HepG2 (cell line): ENCODE measurements at regions not wholly inside any gene's neighbourhood (a gene's known extent, or its start where the extent isn't known, plus 50 kb on each side); places are given as distances from the start of the nearest gene placed in this dataset.

ENCODE experiments used
- ATAC-seq: fragments of 200-7000 bp; cut with Tn5 transposase; 3 replicates; pipeline ENCODE4 v1.9.1; 2020; ENCODE audit warnings: mild to moderate bottlenecking, moderate library complexity
- BruUV-seq: library from RNA; stranded (reverse); fragments of 400-500 nt; replicated peaks from 2 replicates; lab custom pipeline; 2021; lab: Mats Ljungman, UMichigan
- CTCF ChIA-PET: fragments of 300-600 bp; formaldehyde crosslinking; extraction: SDS; loops from one replicate; lab custom pipeline; 2021; ENCODE audit warnings: low total read pairs, inconsistent platforms, low intra/inter-chr PET ratio; lab: Yijun Ruan, JAX
- POLR2A ChIA-PET: fragments of 350-600 bp; sonication (Branson Sonifier 250); formaldehyde crosslinking; loops from one replicate; lab custom pipeline; 2020; ENCODE audit warnings: antibody characterized with exemption, inconsistent platforms; lab: Yijun Ruan, JAX
- DNase-seq: peaks from one replicate; pipeline ENCODE4 v3.0.0-alpha.2; 2015; ENCODE audit warnings: low spot score
- FAIRE-seq: peaks from 3 replicates; lab custom pipeline; 2011; peaks lifted over from hg19 to GRCh38; lab: Jason Lieb, UNC
- H2AFZ ChIP-seq: one replicate; pipeline ENCODE4 v1.6.1; 2011; ENCODE audit warnings: low read length, inconsistent platforms
- H3K27ac ChIP-seq: fragments of 300-600 bp; 3 replicates; pipeline ENCODE4 v1.8.0; 2011; ENCODE audit warnings: mixed run types, mild to moderate bottlenecking, mixed read lengths, low read length, inconsistent platforms; ENCODE audit not compliant: insufficient read depth; ENCODE audit errors: extremely low read length
- H3K27me3 ChIP-seq, 2 experiments: fragments of 200-600 bp in 1 of 2; 2 replicates in 1 of 2; 3 replicates in 1 of 2; pipeline versions ENCODE4 v1.6.0 to v1.8.0; 2011; ENCODE audit warnings: low read length in 2 of 2, mild to moderate bottlenecking in 2 of 2, moderate library complexity in 2 of 2, inconsistent platforms in 1 of 2; ENCODE audit not compliant: insufficient read depth in 2 of 2, control insufficient read depth in 1 of 2
- H3K36me3 ChIP-seq, 2 experiments: fragments of 200-600 bp in 1 of 2; replicated peaks in 1 of 2; 2 replicates in 1 of 2; 3 replicates in 1 of 2; pipeline versions ENCODE4 v1.5.1 to v1.8.0; 2011; ENCODE audit warnings: low read length in 2 of 2, inconsistent platforms in 1 of 2; ENCODE audit not compliant: insufficient read depth in 2 of 2, control insufficient read depth in 1 of 2
- H3K4me1 ChIP-seq: 2 replicates; pipeline ENCODE4 v1.5.1; 2012; ENCODE audit warnings: low read length, inconsistent platforms; ENCODE audit not compliant: insufficient read depth
- H3K4me2 ChIP-seq: 2 replicates; pipeline ENCODE4 v1.6.0; 2011; ENCODE audit warnings: low read depth, low read length, inconsistent platforms
- H3K4me3 ChIP-seq, 3 experiments: fragments of 200-600 bp in 1 of 3; sonication (generic), shearing (Covaris generic) in 1 of 3; replicated peaks in 1 of 3; 2 replicates each; pipeline ENCODE4 v1.5.1; 2011 to 2016; ENCODE audit warnings: low read length in 3 of 3, inconsistent platforms in 2 of 3, low read depth in 2 of 3, mild to moderate bottlenecking in 2 of 3, control low read depth in 1 of 3, mixed read lengths in 1 of 3; ENCODE audit not compliant: insufficient read depth in 1 of 3
- H3K79me2 ChIP-seq: one replicate; pipeline ENCODE4 v1.6.1; 2011; ENCODE audit warnings: low read length, inconsistent platforms; ENCODE audit not compliant: insufficient read depth
- H3K9ac ChIP-seq: 2 replicates; pipeline ENCODE4 v1.6.0; 2011; ENCODE audit warnings: mild to moderate bottlenecking, low read depth, low read length, inconsistent platforms; ENCODE audit not compliant: insufficient read depth
- H3K9me3 ChIP-seq: 2 replicates; pipeline ENCODE4 v1.5.1; 2012; ENCODE audit warnings: mild to moderate bottlenecking, low read length
- H4K20me1 ChIP-seq: 2 replicates; pipeline ENCODE4 v1.6.0; 2011; ENCODE audit warnings: inconsistent platforms, mild to moderate bottlenecking, low read length, moderate library complexity; ENCODE audit not compliant: insufficient read depth
- KMT2A ChIP-seq: sonication (generic); formaldehyde crosslinking; IDR thresholded peaks from 2 replicates; pipeline ENCODE4 v1.4.0; 2020; ENCODE audit warnings: missing genetic modification reagents
- MAX ChIP-seq: IDR thresholded peaks from 2 replicates; pipeline ENCODE4 v1.6.1; 2012; ENCODE audit warnings: inconsistent platforms
- NAIF1 ChIP-seq: sonication (generic); formaldehyde crosslinking; IDR thresholded peaks from 2 replicates; pipeline ENCODE4 v1.5.0; 2020; ENCODE audit warnings: mild to moderate bottlenecking, missing genetic modification reagents, borderline replicate concordance
- NR2F2 ChIP-seq: IDR thresholded peaks from 2 replicates; pipeline ENCODE4 v1.6.1; 2012; ENCODE audit warnings: low read depth, inconsistent platforms, borderline replicate concordance
- POGZ ChIP-seq: sonication (generic); formaldehyde crosslinking; IDR thresholded peaks from 2 replicates; pipeline ENCODE4 v1.4.0; 2020; ENCODE audit warnings: mild to moderate bottlenecking, missing genetic modification reagents
- ZNF317 ChIP-seq: sonication (generic); formaldehyde crosslinking; IDR thresholded peaks from 2 replicates; pipeline ENCODE4 v1.5.0; 2020; ENCODE audit warnings: mild to moderate bottlenecking, missing genetic modification reagents
- ZNF609 ChIP-seq: sonication (generic); formaldehyde crosslinking; IDR thresholded peaks from 2 replicates; pipeline ENCODE4 v1.4.0; 2020; ENCODE audit warnings: mild to moderate bottlenecking, missing genetic modification reagents, borderline replicate concordance
- WGBS: methylation state at CpG from one replicate; pipeline ENCODE4 v1.1.6; 2017; ENCODE audit warnings: low lambda C conversion rate; 5-methylcytosine and 5-hydroxymethylcytosine counted together
- in situ Hi-C: cut with HindIII; loops from 2 replicates; pipeline ENCODE4 v1.10.0; 2017; ENCODE audit warnings: low pct_unique_long_range_greater_than_20kb; ENCODE audit not compliant: extremely low pct_ligation_motif_present
- intact Hi-C: fragments of 100-400 bp; cut with micrococcal nuclease; formaldehyde crosslinking; loops from one replicate; pipeline ENCODE4 v1.10.0; 2022; ENCODE audit not compliant: unreplicated experiment
- TF ChIP-seq, protein P1 (sequence below): sonication (generic); formaldehyde crosslinking; conservative IDR thresholded peaks from 2 replicates; pipeline ENCODE4 v1.4.0; 2020; ENCODE audit warnings: mild to moderate bottlenecking, missing genetic modification reagents, moderate library complexity
- TF ChIP-seq, protein P2 (sequence below): IDR thresholded peaks from 2 replicates; pipeline ENCODE4 v1.6.1; 2016; ENCODE audit warnings: missing compliant biosample characterization, missing genetic modification reagents, borderline replicate concordance

GRCh38 chr17:72345536-72345935, 224.7 kb downstream of the SOX9 start:
- in situ Hi-C loops = no loop called here

GRCh38 chr17:72346306-72346705, 225.5 kb downstream of the SOX9 start:
- ChIA-PET POLR2A (interaction anchor here (1.0 kb wide), 1 partner anchor 53 kb away, joined by 3 read pairs; no protein-coding TSS in a partner anchor), CTCF (no interaction called here)
- Histone ChIP-seq H3K4me3 (no peak overlapping the region), H3K36me3 (no peaks in the 10 kb centered on the region), H3K4me2 (no peak overlapping the region), H4K20me1 (no peaks in the 10 kb centered on the region), H3K9ac (no peak overlapping the region), H3K79me2 (no peaks in the 10 kb centered on the region), H3K27me3 (no peaks in the 10 kb centered on the region), H3K9me3 (no peaks in the 10 kb centered on the region), H3K27ac (no peak overlapping the region), H3K4me1 (peaks cover 30% of the 10 kb centered on the region), H2AFZ (no peak overlapping the region)
- FAIRE-seq = peak; percentile 18
- BruUV-seq = no TSS peak
- in situ Hi-C loops (no loop called here), intact Hi-C loops (no loop called here)
- DNase-seq = peak; percentile 72
- 49% methylated on average over 5 of the region's 5 CpGs for WGBS
- peak; percentile 64 for ATAC-seq
- TF ChIP-seq MAX (peak; percentile 47; the same call in 1 of the 2 replicates), ZNF317 (CRISPR knock-in tag) (no peak), NR2F2 (no peak), ZNF609 (CRISPR knock-in tag) (0 out of 2 replicates have a peak, but pooled peaks have one; percentile 24), KMT2A (CRISPR knock-in tag) (no peak)
- TF ChIP-seq, protein P1, sequence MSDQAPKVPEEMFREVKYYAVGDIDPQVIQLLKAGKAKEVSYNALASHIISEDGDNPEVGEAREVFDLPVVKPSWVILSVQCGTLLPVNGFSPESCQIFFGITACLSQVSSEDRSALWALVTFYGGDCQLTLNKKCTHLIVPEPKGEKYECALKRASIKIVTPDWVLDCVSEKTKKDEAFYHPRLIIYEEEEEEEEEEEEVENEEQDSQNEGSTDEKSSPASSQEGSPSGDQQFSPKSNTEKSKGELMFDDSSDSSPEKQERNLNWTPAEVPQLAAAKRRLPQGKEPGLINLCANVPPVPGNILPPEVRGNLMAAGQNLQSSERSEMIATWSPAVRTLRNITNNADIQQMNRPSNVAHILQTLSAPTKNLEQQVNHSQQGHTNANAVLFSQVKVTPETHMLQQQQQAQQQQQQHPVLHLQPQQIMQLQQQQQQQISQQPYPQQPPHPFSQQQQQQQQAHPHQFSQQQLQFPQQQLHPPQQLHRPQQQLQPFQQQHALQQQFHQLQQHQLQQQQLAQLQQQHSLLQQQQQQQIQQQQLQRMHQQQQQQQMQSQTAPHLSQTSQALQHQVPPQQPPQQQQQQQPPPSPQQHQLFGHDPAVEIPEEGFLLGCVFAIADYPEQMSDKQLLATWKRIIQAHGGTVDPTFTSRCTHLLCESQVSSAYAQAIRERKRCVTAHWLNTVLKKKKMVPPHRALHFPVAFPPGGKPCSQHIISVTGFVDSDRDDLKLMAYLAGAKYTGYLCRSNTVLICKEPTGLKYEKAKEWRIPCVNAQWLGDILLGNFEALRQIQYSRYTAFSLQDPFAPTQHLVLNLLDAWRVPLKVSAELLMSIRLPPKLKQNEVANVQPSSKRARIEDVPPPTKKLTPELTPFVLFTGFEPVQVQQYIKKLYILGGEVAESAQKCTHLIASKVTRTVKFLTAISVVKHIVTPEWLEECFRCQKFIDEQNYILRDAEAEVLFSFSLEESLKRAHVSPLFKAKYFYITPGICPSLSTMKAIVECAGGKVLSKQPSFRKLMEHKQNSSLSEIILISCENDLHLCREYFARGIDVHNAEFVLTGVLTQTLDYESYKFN (CRISPR knock-in tag) = 0 out of 2 replicates have a peak, but pooled peaks have one; percentile 15
- TF ChIP-seq, protein P2, sequence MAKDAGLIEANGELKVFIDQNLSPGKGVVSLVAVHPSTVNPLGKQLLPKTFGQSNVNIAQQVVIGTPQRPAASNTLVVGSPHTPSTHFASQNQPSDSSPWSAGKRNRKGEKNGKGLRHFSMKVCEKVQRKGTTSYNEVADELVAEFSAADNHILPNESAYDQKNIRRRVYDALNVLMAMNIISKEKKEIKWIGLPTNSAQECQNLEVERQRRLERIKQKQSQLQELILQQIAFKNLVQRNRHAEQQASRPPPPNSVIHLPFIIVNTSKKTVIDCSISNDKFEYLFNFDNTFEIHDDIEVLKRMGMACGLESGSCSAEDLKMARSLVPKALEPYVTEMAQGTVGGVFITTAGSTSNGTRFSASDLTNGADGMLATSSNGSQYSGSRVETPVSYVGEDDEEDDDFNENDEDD = peak; percentile 48; the same call in 1 of the 2 replicates

More at GRCh38 chr17:72345536-72345935, 224.7 kb downstream of the SOX9 start:
- DNase-seq = no peak
- CTCF ChIA-PET = no interaction called here
- Histone ChIP-seq H3K9me3 (no peaks in the 10 kb centered on the region), H3K4me3 (no peak overlapping the region), H3K4me2 (no peak overlapping the region), H3K4me1 (peaks cover 35% of the 10 kb centered on the region), H2AFZ (no peak overlapping the region), H3K27me3 (no peaks in the 10 kb centered on the region), H3K9ac (no peak overlapping the region), H3K36me3 (no peaks in the 10 kb centered on the region), H3K79me2 (no peaks in the 10 kb centered on the region), H4K20me1 (no peaks in the 10 kb centered on the region), H3K27ac (no peak overlapping the region)
- POLR2A ChIA-PET = no interaction called here
- intact Hi-C loops = no loop called here
- no TSS peak for BruUV-seq
- 98% methylated on average over 5 of the region's 5 CpGs for WGBS
- TF ChIP-seq NAIF1 (CRISPR knock-in tag) (0 out of 2 replicates have a peak, but pooled peaks have one; percentile 45), POGZ (CRISPR knock-in tag) (no peak)
- no peak for FAIRE-seq
- no peak for ATAC-seq
